ENCODE measurements at regions not wholly inside any gene's neighbourhood (a gene's known extent, or its start where the extent isn't known, plus 50 kb on each side); places are given as distances from the start of the nearest gene placed in this dataset.

DNA sequence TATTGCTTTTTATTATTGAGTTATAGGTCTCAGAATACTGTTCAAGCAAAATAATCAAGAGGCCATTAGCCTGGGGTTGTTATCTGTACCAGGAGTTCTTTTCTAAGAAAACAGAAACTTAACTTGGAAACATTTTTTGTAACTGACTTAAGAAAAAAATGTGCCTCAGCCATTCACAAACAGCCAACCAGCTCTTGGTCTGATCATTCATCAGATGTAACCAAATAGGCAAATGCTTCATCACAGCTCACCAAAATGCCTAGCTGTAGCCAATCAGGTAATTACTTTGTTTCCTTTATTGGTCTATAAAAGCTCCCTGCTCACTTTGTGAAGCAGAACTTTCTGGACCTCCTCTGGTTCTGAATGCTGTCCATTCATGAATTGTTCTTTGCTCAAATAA is 387.7 kb downstream of the FAT4 start:
- TF ChIP-seq, protein P1, sequence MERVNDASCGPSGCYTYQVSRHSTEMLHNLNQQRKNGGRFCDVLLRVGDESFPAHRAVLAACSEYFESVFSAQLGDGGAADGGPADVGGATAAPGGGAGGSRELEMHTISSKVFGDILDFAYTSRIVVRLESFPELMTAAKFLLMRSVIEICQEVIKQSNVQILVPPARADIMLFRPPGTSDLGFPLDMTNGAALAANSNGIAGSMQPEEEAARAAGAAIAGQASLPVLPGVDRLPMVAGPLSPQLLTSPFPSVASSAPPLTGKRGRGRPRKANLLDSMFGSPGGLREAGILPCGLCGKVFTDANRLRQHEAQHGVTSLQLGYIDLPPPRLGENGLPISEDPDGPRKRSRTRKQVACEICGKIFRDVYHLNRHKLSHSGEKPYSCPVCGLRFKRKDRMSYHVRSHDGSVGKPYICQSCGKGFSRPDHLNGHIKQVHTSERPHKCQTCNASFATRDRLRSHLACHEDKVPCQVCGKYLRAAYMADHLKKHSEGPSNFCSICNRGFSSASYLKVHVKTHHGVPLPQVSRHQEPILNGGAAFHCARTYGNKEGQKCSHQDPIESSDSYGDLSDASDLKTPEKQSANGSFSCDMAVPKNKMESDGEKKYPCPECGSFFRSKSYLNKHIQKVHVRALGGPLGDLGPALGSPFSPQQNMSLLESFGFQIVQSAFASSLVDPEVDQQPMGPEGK (CRISPR knock-in tag; IDR thresholded peaks at IDR 0.05; ENCODE audit: borderline replicate concordance): no peak
- TF ChIP-seq RARB (CRISPR knock-in tag; IDR thresholded peaks at IDR 0.05) (no peak), ZFP3 (CRISPR knock-in tag; IDR thresholded peaks at IDR 0.05) (no peak), ESRRG (CRISPR knock-in tag; IDR thresholded peaks at IDR 0.05) (no peak), ZFP30 (CRISPR knock-in tag; IDR thresholded peaks at IDR 0.05) (no peak), CSDC2 (CRISPR knock-in tag; IDR thresholded peaks at IDR 0.05) (no peak), ISL1 (CRISPR knock-in tag; IDR thresholded peaks at IDR 0.05) (no peak), ZC3H10 (CRISPR knock-in tag; IDR thresholded peaks at IDR 0.05) (no peak), ZNF8 (CRISPR knock-in tag; IDR thresholded peaks at IDR 0.05) (no peak), BACH2 (CRISPR knock-in tag; IDR thresholded peaks at IDR 0.05; ENCODE audit: borderline replicate concordance) (no peak), SNAI2 (CRISPR knock-in tag; IDR thresholded peaks at IDR 0.05) (no peak)
- TF ChIP-seq, protein P2, sequence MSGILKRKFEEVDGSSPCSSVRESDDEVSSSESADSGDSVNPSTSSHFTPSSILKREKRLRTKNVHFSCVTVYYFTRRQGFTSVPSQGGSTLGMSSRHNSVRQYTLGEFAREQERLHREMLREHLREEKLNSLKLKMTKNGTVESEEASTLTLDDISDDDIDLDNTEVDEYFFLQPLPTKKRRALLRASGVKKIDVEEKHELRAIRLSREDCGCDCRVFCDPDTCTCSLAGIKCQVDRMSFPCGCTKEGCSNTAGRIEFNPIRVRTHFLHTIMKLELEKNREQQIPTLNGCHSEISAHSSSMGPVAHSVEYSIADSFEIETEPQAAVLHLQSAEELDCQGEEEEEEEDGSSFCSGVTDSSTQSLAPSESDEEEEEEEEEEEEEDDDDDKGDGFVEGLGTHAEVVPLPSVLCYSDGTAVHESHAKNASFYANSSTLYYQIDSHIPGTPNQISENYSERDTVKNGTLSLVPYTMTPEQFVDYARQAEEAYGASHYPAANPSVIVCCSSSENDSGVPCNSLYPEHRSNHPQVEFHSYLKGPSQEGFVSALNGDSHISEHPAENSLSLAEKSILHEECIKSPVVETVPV (CRISPR knock-in tag; IDR thresholded peaks at IDR 0.05): no peak
- TF ChIP-seq, protein P3, sequence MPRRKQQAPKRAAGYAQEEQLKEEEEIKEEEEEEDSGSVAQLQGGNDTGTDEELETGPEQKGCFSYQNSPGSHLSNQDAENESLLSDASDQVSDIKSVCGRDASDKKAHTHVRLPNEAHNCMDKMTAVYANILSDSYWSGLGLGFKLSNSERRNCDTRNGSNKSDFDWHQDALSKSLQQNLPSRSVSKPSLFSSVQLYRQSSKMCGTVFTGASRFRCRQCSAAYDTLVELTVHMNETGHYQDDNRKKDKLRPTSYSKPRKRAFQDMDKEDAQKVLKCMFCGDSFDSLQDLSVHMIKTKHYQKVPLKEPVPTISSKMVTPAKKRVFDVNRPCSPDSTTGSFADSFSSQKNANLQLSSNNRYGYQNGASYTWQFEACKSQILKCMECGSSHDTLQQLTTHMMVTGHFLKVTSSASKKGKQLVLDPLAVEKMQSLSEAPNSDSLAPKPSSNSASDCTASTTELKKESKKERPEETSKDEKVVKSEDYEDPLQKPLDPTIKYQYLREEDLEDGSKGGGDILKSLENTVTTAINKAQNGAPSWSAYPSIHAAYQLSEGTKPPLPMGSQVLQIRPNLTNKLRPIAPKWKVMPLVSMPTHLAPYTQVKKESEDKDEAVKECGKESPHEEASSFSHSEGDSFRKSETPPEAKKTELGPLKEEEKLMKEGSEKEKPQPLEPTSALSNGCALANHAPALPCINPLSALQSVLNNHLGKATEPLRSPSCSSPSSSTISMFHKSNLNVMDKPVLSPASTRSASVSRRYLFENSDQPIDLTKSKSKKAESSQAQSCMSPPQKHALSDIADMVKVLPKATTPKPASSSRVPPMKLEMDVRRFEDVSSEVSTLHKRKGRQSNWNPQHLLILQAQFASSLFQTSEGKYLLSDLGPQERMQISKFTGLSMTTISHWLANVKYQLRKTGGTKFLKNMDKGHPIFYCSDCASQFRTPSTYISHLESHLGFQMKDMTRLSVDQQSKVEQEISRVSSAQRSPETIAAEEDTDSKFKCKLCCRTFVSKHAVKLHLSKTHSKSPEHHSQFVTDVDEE (CRISPR knock-in tag; IDR thresholded peaks at IDR 0.05): no peak
- TF ChIP-seq, protein P4, sequence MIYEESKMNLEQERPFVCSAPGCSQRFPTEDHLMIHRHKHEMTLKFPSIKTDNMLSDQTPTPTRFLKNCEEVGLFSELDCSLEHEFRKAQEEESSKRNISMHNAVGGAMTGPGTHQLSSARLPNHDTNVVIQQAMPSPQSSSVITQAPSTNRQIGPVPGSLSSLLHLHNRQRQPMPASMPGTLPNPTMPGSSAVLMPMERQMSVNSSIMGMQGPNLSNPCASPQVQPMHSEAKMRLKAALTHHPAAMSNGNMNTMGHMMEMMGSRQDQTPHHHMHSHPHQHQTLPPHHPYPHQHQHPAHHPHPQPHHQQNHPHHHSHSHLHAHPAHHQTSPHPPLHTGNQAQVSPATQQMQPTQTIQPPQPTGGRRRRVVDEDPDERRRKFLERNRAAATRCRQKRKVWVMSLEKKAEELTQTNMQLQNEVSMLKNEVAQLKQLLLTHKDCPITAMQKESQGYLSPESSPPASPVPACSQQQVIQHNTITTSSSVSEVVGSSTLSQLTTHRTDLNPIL (CRISPR knock-in tag; IDR thresholded peaks at IDR 0.05; ENCODE audit: low read depth): no peak
